D721Med (cell line): ENCODE measurements at regions not wholly inside any gene's neighbourhood (a gene's known extent, or its start where the extent isn't known, plus 50 kb on each side); places are given as distances from the start of the nearest gene placed in this dataset.
A peak's percentile ranks its signal among the peaks of the same experiment; 100 is the strongest.

Source experiments
- DNase-seq: peaks from one replicate; pipeline ENCODE4 v3.0.0; 2011; ENCODE audit warnings: low spot score; ENCODE audit not compliant: insufficient read length
- FAIRE-seq: peaks from 2 replicates; lab custom pipeline; 2011; peaks lifted over from hg19 to GRCh38; lab: Jason Lieb, UNC
- CTCF ChIP-seq: IDR thresholded peaks from 2 replicates; pipeline ENCODE4 v1.5.1; 2012; ENCODE audit warnings: mild to moderate bottlenecking, control low read depth; ENCODE audit not compliant: insufficient read depth; ENCODE audit errors: missing control alignments

DNA sequence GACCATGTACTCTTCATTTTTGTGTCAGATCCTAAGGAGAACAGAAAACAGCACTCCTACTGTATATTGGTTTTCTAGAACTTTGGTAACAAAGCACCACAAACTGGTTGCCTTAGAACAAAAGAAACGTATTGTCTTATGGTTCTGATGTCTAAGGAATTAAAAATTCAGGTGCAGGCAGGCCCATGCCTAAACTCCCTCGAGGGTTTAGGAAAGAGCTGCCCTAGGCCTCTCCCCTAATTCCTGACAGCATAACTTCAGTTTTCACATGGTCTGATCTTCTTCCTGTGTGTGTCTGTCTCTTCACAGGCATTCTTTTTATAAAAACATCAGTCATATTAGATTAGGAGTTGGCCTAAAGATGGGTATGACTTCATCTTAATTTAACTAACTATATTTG lies 1093.6 kb downstream of the TECRL start:
- DNase-seq: no peak
- no peak for FAIRE-seq
- TF ChIP-seq CTCF: no peak

GRCh38 chr4:63308697-63309096 lies 1100.6 kb downstream of the TECRL start:
- no peak for TF ChIP-seq CTCF
- FAIRE-seq: no peak

DNA sequence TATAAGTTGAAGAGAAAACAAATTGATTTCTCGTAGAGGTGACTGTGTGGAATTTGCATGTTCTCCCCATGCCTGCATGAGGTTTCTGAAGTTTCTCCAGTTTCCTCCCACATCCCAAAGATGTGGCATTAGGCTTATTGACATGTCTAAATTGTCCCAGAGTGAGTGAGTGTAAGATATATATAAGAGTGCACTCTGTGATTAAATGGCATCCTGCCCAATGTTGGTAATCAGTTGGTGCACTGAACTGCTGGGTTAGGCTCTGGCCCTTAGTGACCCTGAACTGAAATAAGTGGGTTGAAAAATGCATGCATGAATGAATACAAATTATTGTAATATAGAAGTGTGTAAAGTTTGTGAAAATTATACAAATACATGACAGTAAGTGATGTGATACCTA lies 1106.5 kb downstream of the TECRL start:
- DNase-seq (no peak), FAIRE-seq (no peak)
- TF ChIP-seq CTCF: no peak

More at GRCh38 chr4:63308697-63309096, 1100.6 kb downstream of the TECRL start:
- DNase-seq: no peak

DNA sequence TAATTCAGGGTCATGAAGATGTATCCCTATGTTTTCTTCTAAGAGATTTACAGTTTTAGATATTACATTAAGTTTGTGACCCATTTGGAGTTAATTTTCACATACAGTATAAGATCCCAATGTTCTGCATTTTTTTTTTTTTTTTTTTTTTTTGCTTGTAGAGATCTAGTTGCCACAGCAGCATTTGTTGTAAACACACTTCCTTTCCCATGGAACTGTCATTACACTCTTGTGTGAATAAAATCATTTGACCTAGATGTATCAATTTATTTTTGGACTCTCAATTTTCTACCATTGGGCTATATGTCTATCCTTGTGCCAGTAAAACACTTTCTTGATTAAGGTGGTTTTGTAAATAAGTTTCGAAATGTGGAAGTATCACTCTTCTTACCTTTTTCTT lies 1107.2 kb downstream of the TECRL start:
- no peak for TF ChIP-seq CTCF
- DNase-seq: no peak
- FAIRE-seq: no peak

GRCh38 chr4:63296773-63297172 lies 1112.5 kb downstream of the TECRL start:
- no peak for FAIRE-seq
- DNase-seq: no peak
- peak; percentile 28 for TF ChIP-seq CTCF

- FAIRE-seq (no peak), DNase-seq (no peak)
- TF ChIP-seq CTCF: no peak
These were observed 1133.8 kb downstream of the TECRL start for GRCh38 chr4:63275491-63275890.

DNA sequence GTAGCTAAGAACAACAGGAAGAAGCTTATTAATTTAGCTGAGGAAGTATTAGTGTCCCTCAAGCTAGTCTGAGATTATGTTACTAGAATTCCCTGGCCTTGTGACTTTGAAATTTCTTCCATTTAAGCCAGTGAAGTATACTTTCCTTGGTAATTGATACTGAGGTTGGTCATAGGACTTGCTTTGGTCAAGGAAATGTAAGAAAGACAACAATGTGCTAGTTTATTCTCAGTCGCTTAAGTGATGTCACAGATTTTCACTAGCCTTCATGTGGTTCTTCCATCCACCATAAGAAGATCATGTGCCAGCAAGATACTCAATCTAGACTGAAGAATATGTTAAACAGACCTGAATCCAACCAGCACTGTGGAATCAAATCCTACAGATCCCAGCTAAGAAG lies 1140.1 kb downstream of the TECRL start:
- FAIRE-seq (no peak), DNase-seq (no peak)
- no peak for TF ChIP-seq CTCF
